ENCODE measurements at regions not wholly inside any gene's neighbourhood (a gene's known extent, or its start where the extent isn't known, plus 50 kb on each side); places are given as distances from the start of the nearest gene placed in this dataset.

- no peaks in the 10 kb centered on the region for H3K27me3 ChIP-seq
- WGBS, 4 donors: 47 to 56% (median 49%) methylated on average over 2 of the region's 2 CpGs
- no peak overlapping the region for H3K4me3 ChIP-seq
- no peak overlapping the region for H3K27ac ChIP-seq
- intact Hi-C loops (cut with DNase I): no loop called here
- no peak for DNase-seq
- no peaks in the 10 kb centered on the region for H3K36me3 ChIP-seq (replicated peaks in 1 of 2)
- no peaks in the 10 kb centered on the region for H3K4me1 ChIP-seq (replicated peaks in 1 of 2)
- no peaks in the 10 kb centered on the region for H3K9me3 ChIP-seq (replicated peaks in 1 of 3)
- TF ChIP-seq CTCF (IDR thresholded peaks at IDR 0.05): no peak
- TF ChIP-seq POLR2A (IDR thresholded peaks at IDR 0.05): no peak
Observed at GRCh38 chr20:55784036-55784435, 221.3 kb downstream of the CBLN4 start.

GRCh38 chr20:55783381-55783780, 221.9 kb downstream of the CBLN4 start:
- intact Hi-C loops (cut with DNase I): no loop called here
- Histone ChIP-seq H3K4me3 (no peak overlapping the region), H3K27me3 (no peaks in the 10 kb centered on the region), H3K9me3 (replicated peaks in 1 of 3) (no peaks in the 10 kb centered on the region), H3K36me3 (replicated peaks in 1 of 2) (no peaks in the 10 kb centered on the region), H3K4me1 (replicated peaks in 1 of 2) (no peaks in the 10 kb centered on the region), H3K27ac (no peak overlapping the region)
- DNase-seq: no peak
- no peak for TF ChIP-seq POLR2A (IDR thresholded peaks at IDR 0.05)
- TF ChIP-seq CTCF (IDR thresholded peaks at IDR 0.05): no peak
- 52 to 58% (median 56%) methylated on average over 3 of the region's 3 CpGs for WGBS, 4 donors

- intact Hi-C loops (cut with DNase I): no loop called here
- no peak for TF ChIP-seq POLR2A (IDR thresholded peaks at IDR 0.05)
- TF ChIP-seq CTCF (IDR thresholded peaks at IDR 0.05): no peak
- H3K4me3 ChIP-seq: no peak overlapping the region
Observed at GRCh38 chr20:55782912-55783253, 222.4 kb downstream of the CBLN4 start.

GRCh38 chr20:55782224-55782911, 223.0 kb downstream of the CBLN4 start:
- Histone ChIP-seq H3K4me3 (no peak overlapping the region), H3K27me3 (no peaks in the 10 kb centered on the region), H3K4me1 (replicated peaks in 1 of 2) (no peaks in the 10 kb centered on the region), H3K27ac (no peak overlapping the region), H3K9me3 (replicated peaks in 1 of 3) (no peaks in the 10 kb centered on the region), H3K36me3 (replicated peaks in 1 of 2) (no peaks in the 10 kb centered on the region)
- no peak for DNase-seq
- TF ChIP-seq CTCF (IDR thresholded peaks at IDR 0.05) (no peak), POLR2A (IDR thresholded peaks at IDR 0.05) (no peak)
- intact Hi-C loops (cut with DNase I): no loop called here
- 51 to 60% (median 56%) methylated on average over 5 of the region's 5 CpGs for WGBS, 4 donors

More at GRCh38 chr20:55782912-55783253, 222.4 kb downstream of the CBLN4 start:
- Histone ChIP-seq H3K9me3 (replicated peaks in 1 of 3) (no peaks in the 10 kb centered on the region), H3K27me3 (no peaks in the 10 kb centered on the region), H3K4me1 (replicated peaks in 1 of 2) (no peaks in the 10 kb centered on the region), H3K36me3 (replicated peaks in 1 of 2) (no peaks in the 10 kb centered on the region), H3K27ac (no peak overlapping the region)
- no peak for DNase-seq
- WGBS, 4 donors: 26 to 31% (median 28%) methylated on average over 8 of the region's 8 CpGs
